Colon (tissue), 2 donors: ENCODE measurements at regions not wholly inside any gene's neighbourhood (a gene's known extent, or its start where the extent isn't known, plus 50 kb on each side); places are given as distances from the start of the nearest gene placed in this dataset.
"Not testable (repeated sequence)": the region's sequence is repeated elsewhere in the genome, so short reads cannot be mapped to it uniquely, and the experiment has no call there.

ENCODE experiments used
- FAIRE-seq: peaks from 2 replicates; lab custom pipeline; 2012; peaks lifted over from hg19 to GRCh38; lab: Jason Lieb, UNC
- donor health status: control.
- donor health status: control.

DNA sequence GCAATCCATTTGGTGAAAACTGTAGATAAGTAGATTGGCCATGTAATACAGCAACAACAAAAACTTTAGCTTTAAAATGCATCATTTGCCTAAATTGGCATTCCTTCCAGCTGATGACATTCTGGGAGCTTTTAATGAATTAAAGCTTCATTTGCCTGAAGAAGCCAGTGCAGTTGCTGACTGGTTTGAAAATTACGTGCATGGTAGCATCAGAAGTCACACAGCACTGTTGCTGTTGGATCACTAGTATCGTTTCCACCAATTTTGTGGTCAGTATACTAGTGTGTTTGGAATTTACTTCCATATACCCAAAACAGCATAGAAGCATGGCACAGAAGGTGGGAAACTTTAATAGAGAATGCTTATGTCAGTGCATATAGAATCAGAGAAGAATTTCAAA, 194.9 kb downstream of the ETV1 start:
- FAIRE-seq: no peak

DNA sequence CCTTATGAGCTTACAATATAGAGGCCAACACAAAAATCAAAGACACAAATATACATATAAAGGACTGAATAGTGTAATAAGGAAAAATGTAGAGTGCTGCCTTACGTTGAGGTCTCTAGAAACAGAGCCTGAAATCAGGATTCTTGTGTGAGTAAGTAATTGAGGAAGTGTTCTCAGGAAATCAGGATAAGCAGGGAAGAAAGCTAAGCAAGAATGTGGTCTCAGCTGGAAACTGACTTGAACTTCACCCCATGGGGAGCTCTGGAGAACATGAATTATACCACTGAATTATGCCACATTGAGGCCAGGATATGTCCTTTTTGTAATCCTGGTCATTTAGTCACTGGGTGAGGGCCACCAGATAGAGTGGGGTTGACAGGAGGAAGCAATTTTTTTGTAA, 191.9 kb downstream of the ETV1 start:
- no peak for FAIRE-seq

DNA sequence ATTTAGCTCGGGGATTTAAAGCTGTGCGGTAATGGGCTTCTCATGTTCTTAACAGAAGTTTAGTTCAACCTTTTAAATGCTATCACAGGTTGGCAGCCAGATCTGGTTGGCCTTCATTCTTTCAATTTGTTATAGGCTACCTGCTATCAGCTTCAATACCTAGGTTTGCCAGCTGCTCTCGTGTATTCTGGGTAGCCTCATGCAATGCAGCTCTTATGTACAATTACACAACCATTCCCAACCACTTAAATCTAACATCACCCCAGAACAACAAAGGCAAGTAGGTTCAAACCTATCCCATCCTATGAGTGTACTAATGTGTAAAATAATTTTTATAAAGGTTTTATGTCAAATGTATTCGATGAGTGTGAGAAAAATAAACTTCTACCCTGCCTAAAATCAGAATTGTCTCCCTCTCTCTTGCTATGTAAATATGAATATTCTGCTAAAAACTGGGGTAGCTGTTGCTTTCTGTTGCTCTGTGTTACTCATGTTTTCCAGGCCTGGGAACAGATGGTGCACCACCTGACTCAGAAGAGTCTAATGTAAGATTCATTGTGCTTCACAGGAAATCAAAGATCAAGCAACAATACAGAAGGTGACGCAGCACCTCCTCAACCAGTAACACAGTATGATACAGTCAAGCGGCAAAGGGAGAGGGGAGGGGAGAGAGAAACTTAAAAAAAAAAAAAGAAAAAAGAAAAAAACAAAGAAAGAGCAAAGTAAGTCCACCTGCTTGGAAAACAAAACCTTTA, 188.6 kb downstream of the ETV1 start:
- FAIRE-seq: no peak

DNA sequence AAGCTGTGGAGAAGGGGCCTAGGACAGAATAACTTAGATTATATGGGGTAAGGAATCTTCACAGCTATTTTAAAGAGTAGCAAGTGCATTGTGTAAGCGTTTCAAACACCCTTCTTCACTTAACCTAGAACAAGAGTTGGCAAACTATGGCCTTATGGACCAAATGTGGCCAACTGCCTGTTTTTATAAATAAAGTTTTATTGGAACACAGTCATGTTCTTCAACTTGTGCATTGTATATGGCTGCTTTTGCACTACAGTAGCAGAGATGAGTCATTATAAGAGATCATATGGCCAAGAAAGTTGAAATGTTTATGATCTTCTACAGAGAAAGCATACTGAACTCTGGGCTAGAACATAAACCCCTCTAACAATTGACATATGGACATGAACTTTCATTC, 187.8 kb downstream of the ETV1 start:
- no peak for FAIRE-seq

DNA sequence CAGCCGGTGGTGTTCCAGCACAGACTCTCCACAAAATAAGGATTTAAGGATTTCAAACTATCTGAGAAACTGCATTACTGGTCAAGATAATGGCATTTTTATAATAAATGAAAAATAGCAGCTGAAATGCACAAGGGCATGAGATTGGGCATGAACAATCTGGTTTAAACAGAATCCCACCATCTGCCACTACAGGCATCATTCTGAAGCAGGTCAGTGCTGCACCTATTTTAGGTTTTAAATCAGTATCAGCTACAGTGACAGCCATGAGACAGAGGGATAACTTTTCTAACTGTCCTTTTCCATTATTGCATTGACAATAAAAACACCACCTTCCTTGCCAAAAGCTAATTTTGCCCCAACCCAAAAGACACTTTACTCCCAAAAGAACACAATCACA, 186.8 kb downstream of the ETV1 start:
- FAIRE-seq: no peak

DNA sequence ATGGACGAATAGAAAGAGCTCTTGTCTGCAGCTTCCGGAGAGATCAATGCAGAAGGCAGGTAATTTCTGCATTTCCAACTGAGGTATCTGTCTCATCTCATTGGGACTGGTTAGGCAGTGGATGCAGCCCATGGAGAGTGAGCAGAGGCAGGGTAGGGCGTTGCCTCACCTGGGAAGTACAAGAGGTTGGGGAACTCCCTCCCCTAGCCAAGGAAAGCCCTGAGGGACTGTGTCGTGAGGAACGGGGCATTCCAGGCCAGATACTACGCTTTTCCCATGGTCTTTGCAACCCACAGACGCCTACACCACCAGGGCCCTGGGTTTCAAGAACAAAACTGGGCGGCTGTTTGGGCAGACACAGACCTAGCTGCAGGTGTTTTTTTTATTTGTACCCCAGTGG, 186.3 kb downstream of the ETV1 start:
- FAIRE-seq: no peak

DNA sequence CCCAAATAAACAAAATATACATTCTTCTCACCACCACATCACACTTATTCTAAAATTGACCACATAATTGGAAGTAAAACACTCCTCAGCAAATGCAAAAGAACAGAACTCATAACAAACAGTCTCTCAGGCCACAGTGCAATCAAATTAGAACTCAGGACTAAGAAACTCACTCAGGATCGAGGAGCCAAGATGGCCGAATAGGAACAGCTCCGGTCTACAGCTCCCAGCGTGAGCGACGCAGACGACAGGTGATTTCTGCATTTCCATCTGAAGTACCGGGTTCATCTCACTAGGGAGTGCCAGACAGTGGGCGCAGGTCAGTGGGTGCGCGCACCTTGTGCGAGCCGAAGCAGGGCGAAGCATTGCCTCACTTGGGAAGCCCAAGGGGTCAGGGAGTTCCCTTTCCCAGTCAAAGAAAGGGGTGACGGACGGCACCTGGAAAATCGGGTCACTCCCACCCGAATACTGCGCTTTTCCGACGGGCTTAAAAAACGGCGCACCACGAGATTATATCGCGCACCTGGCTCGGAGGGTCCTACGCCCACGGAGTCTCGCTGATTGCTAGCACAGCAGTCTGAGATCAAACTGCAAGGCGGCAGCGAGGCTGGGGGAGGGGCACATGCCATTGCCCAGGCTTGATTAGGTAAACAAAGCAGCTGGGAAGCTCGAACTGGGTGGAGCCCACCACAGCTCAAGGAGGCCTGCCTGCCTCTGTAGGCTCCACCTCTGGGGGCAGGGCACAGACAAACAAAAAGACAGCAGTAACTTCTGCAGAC, 183.2 kb downstream of the ETV1 start:
- not testable (repeated sequence) for FAIRE-seq

DNA sequence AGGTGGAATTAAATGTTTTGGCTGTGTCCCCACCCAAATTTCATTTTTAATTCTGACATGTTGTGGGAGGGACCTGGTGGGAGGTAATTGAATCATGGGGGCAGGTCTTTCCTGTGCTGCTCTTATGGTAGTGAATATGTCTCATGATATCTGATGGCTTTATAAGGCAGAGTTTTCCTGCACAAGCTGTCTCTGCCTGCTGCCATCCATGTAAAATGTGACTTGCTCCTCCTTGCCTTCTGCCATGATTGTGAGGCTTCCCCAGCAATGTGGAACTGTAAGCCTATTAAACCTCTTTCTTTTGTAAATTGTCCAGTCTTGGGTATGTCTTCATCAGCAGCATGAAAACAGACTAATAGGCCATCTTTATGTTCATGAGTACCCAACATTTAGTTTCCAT, 172.2 kb downstream of the ETV1 start:
- FAIRE-seq: not testable (repeated sequence)

DNA sequence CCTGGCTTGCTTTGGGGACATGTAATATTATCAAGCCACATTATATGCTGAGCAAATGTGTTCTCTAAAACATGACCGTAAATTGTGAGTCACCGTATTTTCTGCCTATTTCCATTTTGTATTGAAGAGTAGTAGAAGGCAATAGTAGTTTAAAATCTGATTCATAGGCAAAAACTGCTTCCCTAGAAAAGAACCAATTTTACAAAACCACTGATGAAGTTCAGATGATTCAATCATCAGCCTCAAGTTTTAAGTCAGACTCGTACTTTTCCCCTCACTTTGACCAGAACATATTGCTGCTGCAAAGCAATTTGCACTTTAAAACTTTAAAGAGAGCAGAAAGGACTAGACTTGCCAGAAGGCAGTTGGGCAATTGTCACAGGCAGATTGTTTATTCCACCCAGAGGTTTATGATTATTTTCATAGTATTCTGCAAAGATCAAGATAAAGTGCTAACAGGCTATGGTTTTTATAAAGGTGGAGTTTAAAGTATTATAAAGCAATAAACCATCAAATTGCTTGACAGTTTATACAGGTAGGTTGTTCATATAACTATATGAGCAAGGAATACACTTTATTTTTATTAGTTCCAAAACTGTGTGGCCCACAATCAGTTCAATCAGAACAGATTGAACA, 168.2 kb downstream of the ETV1 start:
- no peak for FAIRE-seq

DNA sequence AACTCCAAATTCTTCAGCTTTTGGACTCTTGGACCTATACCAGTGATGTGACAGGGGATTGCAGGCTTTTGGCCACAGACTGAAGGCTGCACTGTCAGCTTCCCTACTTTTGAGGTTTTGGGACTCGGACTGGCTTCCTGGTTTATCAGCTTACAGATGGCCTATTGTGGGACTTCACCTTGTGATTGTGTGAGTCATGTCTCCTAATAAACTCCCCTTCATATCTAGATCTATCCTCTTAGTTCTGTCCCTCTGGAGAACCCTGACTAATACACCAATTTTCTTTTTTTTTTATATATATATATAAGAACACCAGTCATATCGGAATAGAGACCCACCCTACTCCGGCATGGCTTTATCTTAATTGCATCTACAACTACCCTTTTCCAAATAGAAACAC, 166.8 kb downstream of the ETV1 start:
- no peak for FAIRE-seq

DNA sequence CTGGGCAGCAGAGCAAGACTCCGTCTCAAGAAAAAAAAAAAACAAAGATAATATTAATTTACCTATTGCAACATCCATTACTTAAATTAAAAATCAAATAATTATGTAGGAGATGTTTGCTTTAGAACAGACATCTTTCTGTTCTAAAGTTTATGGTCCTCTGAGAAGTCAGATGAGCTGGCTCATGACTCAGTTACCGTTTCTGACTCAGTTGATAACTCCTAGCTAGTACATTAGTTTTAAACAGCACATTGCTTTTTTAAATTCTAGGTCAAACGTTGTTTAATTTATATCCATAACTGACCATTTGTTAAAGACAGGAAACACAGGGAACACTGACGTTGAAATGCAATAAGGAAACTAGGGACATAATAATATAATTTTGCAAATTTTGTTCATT, 162.7 kb downstream of the ETV1 start:
- no peak for FAIRE-seq

DNA sequence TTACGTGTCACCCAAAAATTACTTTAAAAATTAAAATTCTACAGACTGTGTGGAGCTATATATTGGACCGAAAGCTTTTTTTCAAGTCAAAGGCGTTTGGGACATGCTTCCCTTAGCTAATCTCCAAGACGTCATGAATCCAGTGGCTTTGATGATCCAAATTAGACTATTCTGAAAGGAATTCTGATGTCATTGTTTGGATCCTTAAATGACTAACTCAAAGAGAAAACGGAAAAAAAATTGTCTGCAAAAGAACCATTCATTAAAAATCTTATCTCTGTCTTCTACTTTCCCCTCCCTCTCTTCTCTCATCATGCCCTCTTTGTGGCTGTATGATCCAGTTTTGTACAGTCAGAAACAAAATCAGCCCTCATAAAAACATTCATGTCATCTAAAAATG, 161.8 kb downstream of the ETV1 start:
- no peak for FAIRE-seq

DNA sequence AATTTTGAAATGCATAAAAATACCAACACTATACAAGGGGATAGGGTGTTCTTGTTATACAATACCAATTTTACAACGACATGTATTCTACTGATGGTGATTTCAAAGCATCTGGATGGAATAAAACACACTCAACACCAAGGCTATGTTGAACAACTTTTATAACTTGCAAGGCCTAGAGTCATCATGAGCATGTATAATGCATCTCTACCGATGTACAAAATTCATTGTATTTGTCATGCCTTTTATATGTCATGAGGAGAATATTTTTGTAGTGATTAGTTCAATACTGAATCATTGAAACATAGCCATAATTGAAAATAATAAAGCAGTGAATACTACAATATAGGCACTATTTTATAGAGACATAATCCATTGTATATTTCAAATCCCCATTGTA, 160.2 kb downstream of the ETV1 start:
- no peak for FAIRE-seq

DNA sequence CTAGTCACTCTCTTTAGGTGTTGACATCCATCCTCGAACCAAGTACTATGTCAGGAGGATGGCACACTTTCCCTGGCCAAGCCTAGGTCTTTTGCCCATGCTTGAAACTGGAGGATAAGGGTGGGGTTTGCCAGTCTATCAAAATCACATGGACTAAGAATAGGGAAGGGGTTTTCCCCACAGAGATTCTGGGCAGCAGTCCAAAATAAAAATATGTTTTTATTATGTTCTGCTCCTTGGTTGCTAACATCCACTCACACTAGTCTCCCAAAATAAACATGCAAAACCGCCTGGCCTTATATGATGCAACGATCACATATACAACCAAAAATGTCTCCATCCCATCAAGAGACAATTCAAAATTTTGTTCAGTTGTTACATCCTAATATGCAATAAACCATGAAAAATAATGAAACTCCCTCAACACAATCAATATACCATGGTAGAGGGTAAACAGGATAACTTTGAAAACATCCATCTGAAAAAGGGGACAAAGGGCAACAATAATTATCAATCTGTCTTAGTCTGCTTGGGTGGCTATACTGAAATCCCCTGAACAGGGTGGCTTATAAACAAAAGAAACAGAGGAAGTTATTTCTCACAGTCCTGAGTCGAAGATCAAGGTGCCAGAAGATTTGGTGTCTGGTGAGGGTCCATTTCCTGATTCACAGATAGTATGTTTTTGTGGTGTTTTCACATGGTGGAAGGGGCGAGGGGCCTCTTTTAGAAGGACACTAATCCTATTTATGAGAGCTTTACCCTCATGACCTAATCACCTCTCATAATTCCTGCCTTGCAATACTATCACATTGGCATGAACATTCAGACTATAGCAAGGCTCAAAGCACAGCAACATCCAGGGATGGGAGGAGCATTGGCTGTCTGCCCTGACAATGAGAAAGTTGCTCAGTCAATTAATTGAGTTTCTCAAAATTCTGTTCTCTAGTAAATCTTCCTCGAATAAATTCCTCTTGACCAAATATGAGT, 159.3 kb downstream of the ETV1 start:
- FAIRE-seq: no peak

DNA sequence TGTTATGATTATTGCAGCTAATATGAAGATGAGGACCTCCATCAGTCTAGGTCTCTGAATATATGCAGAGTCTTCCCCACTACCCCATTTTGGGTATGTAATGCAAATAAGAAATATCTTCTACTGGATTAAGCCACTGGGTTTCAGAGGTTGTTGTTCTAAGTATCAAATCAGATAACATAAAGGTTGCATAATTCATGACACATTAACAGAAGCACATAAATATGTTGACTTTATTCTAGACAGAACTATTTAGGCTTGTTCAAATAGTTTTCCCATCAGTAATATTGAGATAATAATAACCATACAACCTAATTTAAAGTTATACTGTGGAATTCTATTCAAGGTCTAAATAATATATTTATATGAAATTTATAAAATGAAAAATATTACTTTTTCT, 157.1 kb downstream of the ETV1 start:
- peak; percentile 75 for FAIRE-seq

DNA sequence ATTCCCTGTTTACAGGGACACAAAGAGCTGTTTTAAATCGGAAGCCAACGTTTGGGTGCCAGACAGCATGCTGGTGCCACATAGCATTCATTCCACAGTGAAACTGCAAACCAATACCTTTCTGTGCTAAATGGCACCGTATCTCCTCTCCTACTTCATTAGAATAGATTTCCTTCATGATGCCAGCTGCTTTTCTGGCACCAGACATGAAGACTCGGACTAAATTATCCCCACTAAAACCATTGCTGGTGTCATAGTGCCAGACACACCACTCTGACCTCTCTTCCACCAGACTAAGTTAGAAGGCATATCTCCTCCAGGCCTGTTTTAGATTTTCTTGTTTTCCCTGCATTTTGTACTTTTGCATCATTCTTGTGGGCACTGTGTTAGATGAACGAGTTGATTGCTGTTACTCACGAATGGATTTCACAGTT, 155.1 kb downstream of the ETV1 start:
- no peak for FAIRE-seq

DNA sequence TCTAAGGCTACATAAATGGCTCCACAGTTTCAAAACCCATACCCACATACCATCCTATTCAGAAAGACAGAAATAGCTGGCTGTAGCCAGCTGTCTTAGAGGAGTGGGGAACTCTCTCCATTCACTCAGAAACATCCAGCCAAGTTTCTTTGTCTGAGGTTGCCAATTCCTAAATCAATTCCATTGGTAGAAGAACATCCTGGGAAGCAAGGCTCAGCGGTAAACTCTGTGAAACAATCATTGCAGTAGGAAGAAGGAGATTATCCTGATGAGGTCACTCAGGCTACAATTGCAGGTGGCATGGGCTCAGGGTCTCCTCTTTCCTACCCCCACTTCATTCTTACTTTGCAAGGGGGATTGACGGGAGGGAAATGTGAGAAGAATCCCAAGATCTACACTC, 154.0 kb downstream of the ETV1 start:
- FAIRE-seq: no peak

DNA sequence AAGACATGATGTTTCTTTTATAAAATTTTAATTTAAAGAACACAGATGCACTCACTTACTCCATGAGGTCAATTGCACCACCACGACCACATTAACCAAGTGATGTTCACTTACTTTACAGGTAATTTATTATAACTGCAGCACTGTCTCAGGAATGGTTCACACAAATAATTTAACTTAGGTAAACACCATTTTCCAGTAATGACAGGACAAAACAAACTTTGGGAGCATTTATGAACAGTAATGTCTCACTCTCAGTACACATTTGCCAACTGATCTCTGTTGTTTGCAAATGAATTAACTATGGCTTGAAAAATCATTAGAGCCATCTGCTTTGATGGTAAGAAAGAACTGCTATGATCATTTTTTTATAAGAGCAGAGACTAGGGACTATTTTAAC, 150.4 kb downstream of the ETV1 start:
- FAIRE-seq: no peak
